ENCODE measurements at regions not wholly inside any gene's neighbourhood (a gene's known extent, or its start where the extent isn't known, plus 50 kb on each side); places are given as distances from the start of the nearest gene placed in this dataset.

GRCh38 chr5:36364473-36364872 is 62.8 kb upstream of the RANBP3L start:
- TF ChIP-seq CTCF (IDR thresholded peaks at IDR 0.05; ENCODE audit: extremely low read depth, missing control alignments) = no peak
- no peak for DNase-seq (ENCODE audit: low spot score)

GRCh38 chr5:36365896-36366295 is 64.2 kb upstream of the RANBP3L start:
- TF ChIP-seq CTCF (IDR thresholded peaks at IDR 0.05; ENCODE audit: extremely low read depth, missing control alignments) = no peak
- no peak for DNase-seq (ENCODE audit: low spot score)

- TF ChIP-seq CTCF (IDR thresholded peaks at IDR 0.05; ENCODE audit: extremely low read depth, missing control alignments) = no peak
- no peak for DNase-seq (ENCODE audit: low spot score)
These were observed 65.2 kb upstream of the RANBP3L start for GRCh38 chr5:36366883-36367282.

- DNase-seq (ENCODE audit: low spot score) = no peak
- no peak for TF ChIP-seq CTCF (IDR thresholded peaks at IDR 0.05; ENCODE audit: extremely low read depth, missing control alignments)
These were observed 65.8 kb upstream of the RANBP3L start for GRCh38 chr5:36367524-36367923.

GRCh38 chr5:36369219-36369690 is 67.6 kb upstream of the RANBP3L start:
- TF ChIP-seq CTCF (IDR thresholded peaks at IDR 0.05; ENCODE audit: extremely low read depth, missing control alignments) = no peak
- no peak for DNase-seq (ENCODE audit: low spot score)

GRCh38 chr5:36370073-36370472 is 68.4 kb upstream of the RANBP3L start:
- TF ChIP-seq CTCF (IDR thresholded peaks at IDR 0.05; ENCODE audit: extremely low read depth, missing control alignments) = no peak
- DNase-seq (ENCODE audit: low spot score) = no peak

GRCh38 chr5:36371366-36371765 is 69.7 kb upstream of the RANBP3L start:
- no peak for DNase-seq (ENCODE audit: low spot score)
- no peak for TF ChIP-seq CTCF (IDR thresholded peaks at IDR 0.05; ENCODE audit: extremely low read depth, missing control alignments)

All from GM20000 (cell line).